Muscle of leg (tissue), 3 donors: ENCODE measurements at regions not wholly inside any gene's neighbourhood (a gene's known extent, or its start where the extent isn't known, plus 50 kb on each side); places are given as distances from the start of the nearest gene placed in this dataset.
"Not testable (repeated sequence)": the region's sequence is repeated elsewhere in the genome, so short reads cannot be mapped to it uniquely, and the experiment has no call there.

ENCODE experiments used
- DNase-seq: peaks from one replicate; pipeline ENCODE4 v3.0.0; 2013
- H3K27ac ChIP-seq: one replicate; pipeline ENCODE4 v1.5.1; 2013; ENCODE audit warnings: mild to moderate bottlenecking, low read length, control low read depth
- H3K27me3 ChIP-seq: one replicate; pipeline ENCODE4 v1.6.1; 2013; ENCODE audit warnings: low read length; ENCODE audit not compliant: control insufficient read depth, insufficient read depth
- H3K36me3 ChIP-seq: one replicate; pipeline ENCODE4 v1.6.1; 2013; ENCODE audit warnings: low read length; ENCODE audit not compliant: control insufficient read depth, insufficient read depth
- H3K4me1 ChIP-seq: one replicate; pipeline ENCODE4 v1.6.1; 2013; ENCODE audit warnings: low read length; ENCODE audit not compliant: control insufficient read depth, insufficient read depth
- H3K4me3 ChIP-seq: one replicate; pipeline ENCODE4 v1.5.1; 2013; ENCODE audit warnings: low read length, control low read depth
- H3K9me3 ChIP-seq: replicated peaks from 2 replicates; pipeline ENCODE4 v1.6.1; 2013; ENCODE audit warnings: low read depth, low read length; ENCODE audit not compliant: control insufficient read depth
- WGBS: methylation state at CpG from one replicate; pipeline ENCODE4 v1.1.5; 2013; ENCODE audit warnings: missing lambda C conversion rate; ENCODE audit not compliant: insufficient coverage; 5-methylcytosine and 5-hydroxymethylcytosine counted together

DNA sequence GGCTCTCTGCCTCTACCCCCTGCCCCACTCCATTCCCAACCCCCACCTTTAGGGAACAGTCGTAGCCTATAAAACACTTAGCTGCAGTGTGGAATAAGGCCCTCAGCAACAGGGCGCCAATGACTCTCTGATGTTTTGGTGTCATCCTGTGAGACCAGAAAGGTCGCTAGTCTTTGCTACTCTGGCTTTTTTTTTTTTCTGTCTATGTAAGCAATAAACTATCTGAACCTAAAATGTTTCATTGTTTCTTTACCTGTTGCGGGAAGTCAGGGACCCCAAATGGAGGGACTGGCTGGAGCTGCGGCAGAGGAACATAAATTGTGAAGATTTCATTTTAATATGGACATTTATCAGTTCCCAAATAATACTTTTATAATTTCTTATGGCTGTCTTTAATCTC lies 154.6 kb downstream of the COPS8 start:
- Histone ChIP-seq H3K9me3 (peaks cover 24% of the 10 kb centered on the region), H3K36me3 (no peaks in the 10 kb centered on the region), H3K4me1 (no peaks in the 10 kb centered on the region), H3K27me3 (no peaks in the 10 kb centered on the region), H3K4me3 (no peak overlapping the region), H3K27ac (no peak overlapping the region)
- DNase-seq = no peak
- 100% methylated on average over 2 of the region's 5 CpGs for WGBS

- not testable (repeated sequence) for DNase-seq
- WGBS = no CpG with 5 or more reads among the region's 3 CpGs
Observed at GRCh38 chr2:237240868-237241267, 155.2 kb downstream of the COPS8 start.

GRCh38 chr2:237242091-237242536 lies 156.4 kb downstream of the COPS8 start:
- H3K27ac ChIP-seq = no peak overlapping the region
- H3K9me3 ChIP-seq = peaks cover 24% of the 10 kb centered on the region
- no peaks in the 10 kb centered on the region for H3K4me1 ChIP-seq
- H3K27me3 ChIP-seq = no peaks in the 10 kb centered on the region
- no peak overlapping the region for H3K4me3 ChIP-seq
- no peak for DNase-seq
- H3K36me3 ChIP-seq = no peaks in the 10 kb centered on the region
- WGBS = no CpG with 5 or more reads among the region's 1 CpG

More at GRCh38 chr2:237240868-237241267, 155.2 kb downstream of the COPS8 start:
- H3K9me3 ChIP-seq = peaks cover 24% of the 10 kb centered on the region
- H3K4me1 ChIP-seq, H3K4me3 ChIP-seq, H3K27ac ChIP-seq, H3K36me3 ChIP-seq, H3K27me3 ChIP-seq: not testable (repeated sequence)

- H3K9me3 ChIP-seq = peaks cover 24% of the 10 kb centered on the region
- H3K27me3 ChIP-seq = no peaks in the 10 kb centered on the region
- no peak overlapping the region for H3K27ac ChIP-seq
- H3K36me3 ChIP-seq = no peaks in the 10 kb centered on the region
- 89% methylated on average over 1 of the region's 2 CpGs for WGBS
- H3K4me1 ChIP-seq = no peaks in the 10 kb centered on the region
- H3K4me3 ChIP-seq = no peak overlapping the region
- no peak for DNase-seq
Observed at GRCh38 chr2:237243487-237243886, 157.8 kb downstream of the COPS8 start.

DNA sequence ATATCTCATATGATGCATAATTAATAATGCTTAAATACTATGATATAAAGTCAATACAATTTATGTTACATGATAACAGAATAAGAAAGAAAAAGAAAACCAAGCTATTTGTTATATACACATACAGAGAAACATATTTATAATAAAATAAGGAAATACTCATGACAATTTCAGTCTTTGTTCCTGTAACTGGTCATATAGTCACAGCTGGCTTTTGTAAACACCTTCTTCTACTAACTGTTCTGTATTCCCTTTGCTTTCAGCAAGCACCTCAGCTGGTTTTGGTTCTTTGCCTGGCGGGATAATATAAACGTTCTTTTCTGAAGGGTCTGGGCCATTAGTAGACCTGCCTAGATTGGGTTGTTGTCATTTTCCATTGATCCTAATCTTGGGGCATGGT lies 158.5 kb downstream of the COPS8 start:
- H3K9me3 ChIP-seq = peaks cover 24% of the 10 kb centered on the region
- H3K36me3 ChIP-seq = no peaks in the 10 kb centered on the region
- no peak for DNase-seq
- H3K4me3 ChIP-seq = no peak overlapping the region
- H3K27ac ChIP-seq = no peak overlapping the region
- H3K27me3 ChIP-seq = no peaks in the 10 kb centered on the region
- WGBS = no CpG with 5 or more reads among the region's 2 CpGs
- H3K4me1 ChIP-seq = no peaks in the 10 kb centered on the region

GRCh38 chr2:237244976-237245646 lies 159.4 kb downstream of the COPS8 start:
- WGBS = no CpG with 5 or more reads among the region's 3 CpGs
- H3K4me1 ChIP-seq = no peaks in the 10 kb centered on the region
- no peaks in the 10 kb centered on the region for H3K36me3 ChIP-seq
- peaks cover 23% of the 10 kb centered on the region for H3K9me3 ChIP-seq
- no peak for DNase-seq
- no peaks in the 10 kb centered on the region for H3K27me3 ChIP-seq
- no peak overlapping the region for H3K4me3 ChIP-seq
- no peak overlapping the region for H3K27ac ChIP-seq

- Histone ChIP-seq H3K9me3 (no peaks in the 10 kb centered on the region), H3K27me3 (no peaks in the 10 kb centered on the region), H3K27ac (no peak overlapping the region), H3K4me1 (peaks cover 2% of the 10 kb centered on the region), H3K4me3 (no peak overlapping the region), H3K36me3 (no peaks in the 10 kb centered on the region)
- 91% methylated on average over 1 of the region's 3 CpGs for WGBS
- DNase-seq = no peak
Observed at GRCh38 chr2:237250599-237250998, 163.4 kb downstream of the COL6A3 start.

DNA sequence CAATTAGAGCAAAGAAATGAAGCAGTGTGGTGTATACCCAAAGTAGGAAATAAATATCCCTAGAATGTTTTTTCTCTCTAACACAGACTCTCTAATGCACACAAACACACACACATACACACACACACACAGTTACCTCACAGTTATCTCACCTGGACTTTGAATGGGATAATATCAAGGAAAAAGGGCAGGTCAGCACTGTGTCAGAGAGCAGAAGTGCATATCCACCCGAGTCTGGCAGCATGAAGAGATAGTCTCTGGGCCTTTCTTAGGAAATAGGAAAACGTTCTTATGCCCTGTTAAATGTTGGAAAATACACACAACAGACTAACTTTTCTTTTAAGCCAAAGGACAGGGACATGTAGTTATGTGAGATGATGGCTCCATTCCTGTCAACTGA lies 162.0 kb downstream of the COL6A3 start:
- H3K36me3 ChIP-seq = no peaks in the 10 kb centered on the region
- no peak for DNase-seq
- no CpG with 5 or more reads among the region's 2 CpGs for WGBS
- H3K4me3 ChIP-seq = no peak overlapping the region
- H3K27ac ChIP-seq = no peak overlapping the region
- H3K27me3 ChIP-seq = no peaks in the 10 kb centered on the region
- peaks cover 5% of the 10 kb centered on the region for H3K4me1 ChIP-seq
- no peaks in the 10 kb centered on the region for H3K9me3 ChIP-seq

GRCh38 chr2:237253046-237253702 lies 160.8 kb downstream of the COL6A3 start:
- Histone ChIP-seq H3K27ac (no peak overlapping the region), H3K4me1 (peaks cover 13% of the 10 kb centered on the region), H3K27me3 (no peaks in the 10 kb centered on the region), H3K36me3 (no peaks in the 10 kb centered on the region), H3K4me3 (no peak overlapping the region), H3K9me3 (no peaks in the 10 kb centered on the region)
- no peak for DNase-seq
- WGBS = 69% methylated on average over 3 of the region's 6 CpGs

GRCh38 chr2:237254369-237254861 lies 159.5 kb downstream of the COL6A3 start:
- peaks cover 21% of the 10 kb centered on the region for H3K4me1 ChIP-seq
- no peak for DNase-seq
- H3K9me3 ChIP-seq = no peaks in the 10 kb centered on the region
- no CpG with 5 or more reads among the region's 2 CpGs for WGBS
- H3K4me3 ChIP-seq = no peak overlapping the region
- H3K27me3 ChIP-seq = no peaks in the 10 kb centered on the region
- H3K27ac ChIP-seq = no peak overlapping the region
- H3K36me3 ChIP-seq = no peaks in the 10 kb centered on the region
